ENCODE measurements at regions not wholly inside any gene's neighbourhood (a gene's known extent, or its start where the extent isn't known, plus 50 kb on each side); places are given as distances from the start of the nearest gene placed in this dataset.

- no peak overlapping the region for H3K9ac ChIP-seq (replicated peaks; ENCODE audit: extremely low read depth, insufficient read depth, low read length)
- no peak overlapping the region for H3K27ac ChIP-seq (ENCODE audit: insufficient read depth, low read depth, low read length)
- ChIA-PET POLR2A (no interaction called here), CTCF (interaction anchor here (1.5 to 1.7 kb wide), 2 partner anchors 13 to 106 kb away, joined by 3 to 5 read pairs; no protein-coding TSS in a partner anchor)
- no peaks in the 10 kb centered on the region for H3K4me1 ChIP-seq (ENCODE audit: control insufficient read depth, extremely low read depth, insufficient read depth, low read length)
- no peak overlapping the region for H2AFZ ChIP-seq (ENCODE audit: low read depth, low read length)
- H3K79me2 ChIP-seq (ENCODE audit: control insufficient read depth, insufficient read depth, low read length) = no peaks in the 10 kb centered on the region
- no peaks in the 10 kb centered on the region for H3K36me3 ChIP-seq (ENCODE audit: control insufficient read depth in 2 of 2, extremely low read depth in 1 of 2, insufficient read depth in 2 of 2, low read length in 2 of 2)
- H4K20me1 ChIP-seq (replicated peaks; ENCODE audit: control insufficient read depth, extremely low read depth, insufficient read depth, low read length) = no peaks in the 10 kb centered on the region
- intact Hi-C loops (cut with micrococcal nuclease) = no loop called here
- BruUV-seq (replicated peaks) = no TSS peak
- peaks cover 0 to 3% of the 10 kb centered on the region in 2 experiments for H3K27me3 ChIP-seq (ENCODE audit: control insufficient read depth in 2 of 2, insufficient read depth in 2 of 2, low read length in 2 of 2)
- dilution Hi-C loops (cut with MboI; ENCODE audit: extremely low pct_ligation_motif_present, low sequenced_read_pairs) = no loop called here
- DNase-seq (ENCODE audit: low read depth, low spot score) (no peak), FAIRE-seq (no peak)
- H3K9me1 ChIP-seq (replicated peaks; ENCODE audit: control insufficient read depth, extremely low read depth, insufficient read depth, low read length) = no peaks in the 10 kb centered on the region
- H3K4me2 ChIP-seq (ENCODE audit: insufficient read depth, low read length) = no peak overlapping the region
- no peak for TF ChIP-seq MYC (IDR thresholded peaks at IDR 0.05; ENCODE audit: low read depth, low read length)
- TF ChIP-seq POLR2AphosphoS5 (IDR thresholded peaks at IDR 0.05; ENCODE audit: insufficient read depth, low read depth, low read length) = no peak
- TF ChIP-seq GATA2 (IDR thresholded peaks at IDR 0.05; ENCODE audit: insufficient read depth, insufficient read length, low read depth, low read length) = no peak
- no peak for TF ChIP-seq FOS (IDR thresholded peaks at IDR 0.05; ENCODE audit: borderline replicate concordance, insufficient read depth, low read length)
- no peak for TF ChIP-seq MAX (IDR thresholded peaks at IDR 0.05; ENCODE audit: insufficient read depth, insufficient read length)
- no peak for TF ChIP-seq CTCF (IDR thresholded peaks at IDR 0.05; ENCODE audit: extremely low read depth in 1 of 2, insufficient read depth in 1 of 2, low read depth in 1 of 2, low read length in 2 of 2)
- no peak for TF ChIP-seq JUN (IDR thresholded peaks at IDR 0.05; ENCODE audit: borderline replicate concordance, insufficient read depth, insufficient read length, low read depth)
- TF ChIP-seq EZH2 (IDR thresholded peaks at IDR 0.05; ENCODE audit: borderline replicate concordance, low read depth, low read length, severe bottlenecking) = no peak
- no peak for TF ChIP-seq POLR2A (IDR thresholded peaks at IDR 0.05; ENCODE audit: low read depth, low read length)
- H3K9me3 ChIP-seq (replicated peaks; ENCODE audit: control insufficient read depth, insufficient read depth, low read length) = no peaks in the 10 kb centered on the region
- no peak overlapping the region for H3K4me3 ChIP-seq (replicated peaks in 1 of 3; ENCODE audit: insufficient read depth in 1 of 3, low read depth in 1 of 3, low read length in 3 of 3)
Observed at GRCh38 chr4:17366496-17366895, 145.4 kb downstream of the QDPR start.
